Testis (tissue), 2 donors: ENCODE measurements at regions not wholly inside any gene's neighbourhood (a gene's known extent, or its start where the extent isn't known, plus 50 kb on each side); places are given as distances from the start of the nearest gene placed in this dataset.

ENCODE experiments used
- POLR2A ChIP-seq: fragments of 450-650 bp; IDR thresholded peaks from one replicate; pipeline ENCODE4 v1.6.1; 2017; ENCODE audit warnings: antibody characterized with exemption, mild to moderate bottlenecking, moderate library complexity
- TF ChIP-seq, protein P1 (sequence below), 3 experiments: fragments of 450-650 bp in 2 of 3; fragments of 200-600 bp in 1 of 3; sonication (generic) in 1 of 3; IDR thresholded peaks; one replicate each; pipeline ENCODE4 v1.5.1; 2016 to 2019; ENCODE audit warnings: antibody characterized with exemption in 3 of 3, mild to moderate bottlenecking in 2 of 3, moderate library complexity in 1 of 3

DNA sequence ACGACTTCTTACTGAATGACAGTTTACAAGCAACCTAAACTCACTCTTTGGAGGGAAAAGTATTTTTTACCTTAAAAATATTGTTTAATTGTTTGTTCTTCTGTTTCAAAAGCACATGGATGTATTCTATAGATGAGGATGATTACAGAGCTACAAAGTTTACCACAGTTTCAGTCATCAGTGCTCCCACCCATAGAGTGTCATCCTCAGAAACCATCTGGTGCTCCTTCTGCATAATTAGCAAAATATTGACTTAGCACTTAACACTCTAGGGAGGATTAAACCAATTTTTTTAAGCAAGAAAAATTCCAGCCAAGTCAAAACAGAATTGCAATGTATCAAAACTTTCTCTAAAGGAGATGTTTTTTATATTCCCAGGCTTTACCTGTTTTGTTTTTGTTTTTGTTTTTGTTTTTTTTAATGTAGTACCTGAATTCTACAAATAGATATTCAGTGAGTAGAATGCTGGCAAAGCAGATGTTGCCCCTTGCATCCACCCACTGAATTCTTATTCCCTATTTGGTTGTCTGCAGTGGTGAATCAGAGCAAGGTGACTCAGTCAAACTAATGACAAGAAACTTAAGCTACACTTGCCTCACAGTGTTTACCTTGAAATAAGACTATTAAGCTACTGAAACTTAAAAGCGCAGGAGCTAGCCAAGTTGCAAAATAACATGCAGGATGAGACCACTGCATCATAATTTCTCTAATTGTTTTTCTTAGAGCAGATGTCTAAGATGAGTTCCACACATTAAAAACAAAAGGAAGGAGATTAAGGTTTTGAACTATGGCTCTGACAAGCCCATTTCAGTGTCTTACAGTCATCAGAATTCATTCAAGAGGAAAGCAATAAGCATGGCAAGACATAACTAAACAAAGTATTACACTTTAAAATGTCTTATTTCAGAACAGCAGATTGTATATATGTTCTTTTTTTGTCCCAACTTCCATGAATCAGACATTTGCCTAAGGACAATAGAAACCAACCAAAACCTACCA is 155.1 kb upstream of the SOX6 start:
- no peak for TF ChIP-seq POLR2A
- TF ChIP-seq, protein P1, sequence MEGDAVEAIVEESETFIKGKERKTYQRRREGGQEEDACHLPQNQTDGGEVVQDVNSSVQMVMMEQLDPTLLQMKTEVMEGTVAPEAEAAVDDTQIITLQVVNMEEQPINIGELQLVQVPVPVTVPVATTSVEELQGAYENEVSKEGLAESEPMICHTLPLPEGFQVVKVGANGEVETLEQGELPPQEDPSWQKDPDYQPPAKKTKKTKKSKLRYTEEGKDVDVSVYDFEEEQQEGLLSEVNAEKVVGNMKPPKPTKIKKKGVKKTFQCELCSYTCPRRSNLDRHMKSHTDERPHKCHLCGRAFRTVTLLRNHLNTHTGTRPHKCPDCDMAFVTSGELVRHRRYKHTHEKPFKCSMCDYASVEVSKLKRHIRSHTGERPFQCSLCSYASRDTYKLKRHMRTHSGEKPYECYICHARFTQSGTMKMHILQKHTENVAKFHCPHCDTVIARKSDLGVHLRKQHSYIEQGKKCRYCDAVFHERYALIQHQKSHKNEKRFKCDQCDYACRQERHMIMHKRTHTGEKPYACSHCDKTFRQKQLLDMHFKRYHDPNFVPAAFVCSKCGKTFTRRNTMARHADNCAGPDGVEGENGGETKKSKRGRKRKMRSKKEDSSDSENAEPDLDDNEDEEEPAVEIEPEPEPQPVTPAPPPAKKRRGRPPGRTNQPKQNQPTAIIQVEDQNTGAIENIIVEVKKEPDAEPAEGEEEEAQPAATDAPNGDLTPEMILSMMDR (IDR thresholded peaks at IDR 0.05) = no peak
